SKM-1 (cell line): ENCODE measurements at regions not wholly inside any gene's neighbourhood (a gene's known extent, or its start where the extent isn't known, plus 50 kb on each side); places are given as distances from the start of the nearest gene placed in this dataset.
A peak's percentile ranks its signal among the peaks of the same experiment; 100 is the strongest.
"Not testable (repeated sequence)": the region's sequence is repeated elsewhere in the genome, so short reads cannot be mapped to it uniquely, and the experiment has no call there.

Experiments used
- DNase-seq: peaks from one replicate; lab custom pipeline; 2025; ENCODE audit not compliant: unreplicated experiment; lab: John Stamatoyannopoulos, UW

DNA sequence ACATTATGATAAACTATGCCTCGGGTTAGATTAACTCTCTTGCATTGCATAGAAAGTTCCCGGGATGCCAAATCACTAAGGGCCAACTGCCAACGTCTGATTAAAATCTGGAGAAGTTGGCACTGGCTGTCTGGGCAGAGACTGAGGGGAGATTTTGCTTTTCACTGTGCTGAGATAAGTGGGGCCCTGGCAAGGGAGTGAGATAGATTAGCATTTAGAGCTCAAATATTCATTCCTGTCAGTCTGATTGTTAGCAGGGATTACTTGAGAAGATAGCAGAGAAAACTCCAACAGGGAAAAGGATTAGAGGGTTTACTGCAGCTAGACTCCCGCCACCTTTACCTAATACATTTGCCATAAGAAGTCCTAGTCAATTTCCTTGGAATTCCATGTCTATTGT lies 714.1 kb upstream of the CHRM3 start:
- no peak for DNase-seq

DNA sequence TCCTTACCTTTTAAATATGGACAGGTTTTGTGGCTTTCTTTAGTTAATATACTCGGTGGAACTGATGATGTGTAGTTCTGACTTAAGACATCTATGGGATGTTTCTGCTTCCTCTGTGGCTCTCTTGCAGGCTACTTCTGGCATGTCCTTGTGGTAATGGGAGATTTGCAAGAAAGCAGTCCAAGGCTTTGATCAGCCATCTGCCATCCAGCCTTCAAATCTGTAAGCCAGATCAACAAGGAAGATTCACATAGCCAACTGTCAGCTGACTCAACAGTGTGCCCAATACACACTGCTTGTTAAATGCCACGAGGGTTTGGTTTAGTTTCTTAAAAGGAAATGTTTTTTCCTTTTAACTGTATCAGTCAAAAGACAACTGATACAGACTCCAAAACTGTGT lies 722.2 kb upstream of the CHRM3 start:
- DNase-seq: no peak

DNA sequence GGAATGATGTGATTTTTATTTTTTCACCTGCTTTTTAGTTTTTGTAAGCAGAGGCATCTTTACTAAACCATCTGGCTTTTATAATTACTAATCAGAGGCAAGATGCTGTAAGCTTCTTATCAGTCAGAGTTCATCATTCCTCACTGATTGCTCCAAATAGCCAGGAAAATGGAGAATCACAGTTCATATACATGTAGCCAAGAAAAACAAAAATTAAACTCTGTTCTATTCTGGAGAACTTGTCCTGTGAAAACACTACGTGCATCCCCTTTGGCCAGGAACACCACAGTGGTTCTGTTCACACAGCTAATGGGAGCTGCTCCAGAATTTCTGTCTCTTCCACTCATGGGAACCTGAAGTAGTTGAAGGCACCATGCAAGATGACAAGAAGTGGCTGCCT lies 725.5 kb upstream of the CHRM3 start:
- DNase-seq: no peak

DNA sequence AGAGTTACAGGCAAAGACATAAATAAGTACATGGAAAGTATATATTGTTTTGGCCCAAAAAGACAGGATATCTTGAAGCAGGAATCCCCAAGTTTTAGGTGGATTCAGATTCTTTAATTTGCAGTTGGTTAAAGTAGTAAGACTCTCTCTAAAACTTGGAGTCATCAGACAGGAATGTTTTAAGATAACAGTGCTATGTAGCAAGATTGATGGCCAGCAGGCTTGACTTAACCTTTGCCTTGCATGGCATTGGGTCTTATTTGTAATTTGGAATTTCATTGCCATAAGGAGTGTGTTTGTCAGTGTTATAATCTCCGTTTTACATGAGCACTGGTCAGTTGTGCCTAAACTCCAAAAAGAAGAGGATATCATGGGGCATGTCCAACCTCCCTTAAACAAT lies 727.6 kb upstream of the CHRM3 start:
- no peak for DNase-seq

DNA sequence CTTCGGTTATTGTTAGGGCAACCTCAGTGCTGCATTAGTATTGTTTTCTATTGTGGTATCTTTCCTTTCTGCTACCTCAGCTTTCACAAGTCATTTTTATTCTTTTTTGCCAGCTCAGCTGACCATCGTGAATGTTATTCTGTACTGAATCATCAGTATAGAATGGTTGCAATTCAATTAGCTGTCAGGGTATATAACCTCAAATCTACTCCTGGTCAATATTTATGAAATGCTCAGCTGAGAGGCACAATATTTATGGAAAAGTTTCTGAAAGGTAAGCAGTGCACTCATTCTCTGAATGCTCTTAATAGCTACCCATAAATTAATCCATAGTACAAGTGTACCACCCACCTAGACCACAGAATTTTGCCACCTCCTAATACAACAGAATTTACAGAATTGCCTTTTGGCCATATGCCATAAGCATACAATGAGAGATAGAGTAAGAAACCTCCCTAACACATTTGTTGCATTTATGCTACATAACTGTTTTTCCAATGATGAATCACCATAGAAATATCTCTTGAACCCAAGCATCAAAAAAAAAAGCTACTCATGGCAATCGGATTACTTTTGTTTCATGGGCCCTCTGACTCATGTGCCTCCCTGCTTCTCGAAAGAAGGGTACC lies 732.6 kb upstream of the CHRM3 start:
- DNase-seq: no peak

DNA sequence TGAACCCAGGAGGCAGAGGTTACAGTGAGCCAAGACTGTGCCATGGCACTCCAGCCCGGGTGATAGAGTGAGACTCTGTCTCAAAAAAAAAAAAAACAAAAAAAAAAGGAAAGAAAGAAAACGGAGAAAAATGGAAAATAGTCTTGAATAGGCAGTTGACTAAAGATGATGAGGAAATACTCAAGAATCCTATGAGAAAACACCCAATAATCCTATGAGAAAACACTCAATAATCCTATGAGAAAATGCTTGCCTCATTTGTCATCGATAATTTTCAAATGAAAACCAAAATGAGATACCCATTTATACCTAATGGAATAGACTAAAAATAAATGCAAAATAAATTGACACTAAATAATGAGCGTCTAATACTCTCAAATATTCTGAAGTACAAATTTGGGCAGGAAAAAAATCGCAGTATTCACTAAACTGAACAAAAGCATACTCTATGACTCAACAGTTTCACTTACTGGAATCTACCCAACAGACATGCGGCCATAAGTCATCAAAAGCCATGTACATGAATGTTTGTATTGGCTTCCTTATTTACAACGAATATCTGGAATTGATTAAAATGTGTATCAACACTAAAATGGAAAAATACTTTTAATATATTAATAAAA lies 733.9 kb upstream of the CHRM3 start:
- DNase-seq: no peak

DNA sequence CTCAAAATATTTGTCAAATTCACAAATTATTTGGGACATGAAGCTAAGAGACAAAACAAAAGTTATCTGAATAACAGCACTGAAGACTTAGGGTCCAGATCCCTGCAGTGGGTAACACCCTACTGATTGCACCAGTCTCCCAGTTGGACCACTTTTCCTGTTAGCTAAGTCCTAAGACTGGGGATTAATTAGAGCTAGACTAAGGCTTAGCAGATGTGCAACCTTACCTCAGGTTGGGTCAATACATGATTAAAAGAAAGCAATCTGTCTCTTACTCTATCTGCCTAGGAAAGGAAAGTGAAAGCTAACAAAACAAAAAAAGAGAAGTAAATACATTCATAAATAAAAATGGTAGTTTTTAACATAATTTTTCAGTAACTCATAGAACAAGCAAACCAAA lies 737.2 kb upstream of the CHRM3 start:
- no peak for DNase-seq

DNA sequence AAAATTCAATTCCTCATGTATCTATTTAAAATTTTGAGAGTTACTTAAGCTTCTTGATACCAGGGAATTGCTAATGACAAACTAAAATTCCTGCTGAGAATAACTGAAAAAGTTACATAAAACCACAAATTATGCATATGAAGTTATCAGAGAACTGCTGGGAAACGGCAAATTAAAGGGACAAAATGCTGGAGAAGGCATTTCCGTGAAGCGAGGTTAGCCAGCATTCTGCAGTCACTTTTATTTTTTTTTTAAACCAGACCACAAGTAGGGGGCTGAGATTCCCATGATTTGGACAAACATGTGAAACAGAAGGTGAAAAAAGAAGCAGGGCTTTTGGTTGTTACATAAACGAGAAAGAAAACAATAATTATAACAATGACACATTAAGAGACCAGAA lies 737.6 kb upstream of the CHRM3 start:
- DNase-seq: no peak

DNA sequence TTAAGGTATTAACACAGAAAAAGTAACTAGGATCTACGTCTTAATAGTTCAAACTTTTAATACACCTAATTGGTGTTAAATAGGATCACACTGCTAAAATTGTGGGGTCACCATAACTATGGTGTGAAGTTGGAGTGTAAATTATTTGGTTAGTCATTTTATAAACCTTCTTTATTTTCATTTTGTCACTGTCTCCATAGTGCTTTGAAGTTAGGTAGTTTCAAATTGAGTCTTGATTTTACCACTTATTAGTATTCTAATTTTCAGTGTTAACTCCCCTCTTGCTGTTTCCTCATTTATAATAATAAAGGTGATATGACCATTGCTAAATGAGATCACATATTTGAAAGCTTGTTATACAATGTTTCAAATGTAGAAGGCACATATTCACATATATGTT lies 738.1 kb upstream of the CHRM3 start:
- DNase-seq: no peak

DNA sequence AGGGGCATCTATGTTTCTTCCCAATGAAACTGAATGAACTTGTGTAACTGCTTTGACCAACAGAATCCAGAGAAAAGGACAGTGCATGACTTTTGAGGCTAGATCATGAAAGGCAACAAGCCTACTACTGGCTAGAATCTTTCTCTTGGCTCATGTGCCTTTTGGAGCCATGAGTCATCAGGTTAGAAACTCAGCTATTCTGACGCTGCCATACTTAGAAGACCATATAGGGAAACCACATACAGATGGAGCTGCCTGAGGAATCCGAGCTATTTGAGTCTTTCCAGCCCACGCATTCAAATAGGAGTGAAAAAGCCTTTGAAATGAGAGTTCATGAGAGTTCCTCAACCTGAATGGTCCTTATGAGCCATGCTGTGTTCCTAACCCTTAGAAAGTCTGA lies 738.5 kb upstream of the CHRM3 start:
- no peak for DNase-seq

DNA sequence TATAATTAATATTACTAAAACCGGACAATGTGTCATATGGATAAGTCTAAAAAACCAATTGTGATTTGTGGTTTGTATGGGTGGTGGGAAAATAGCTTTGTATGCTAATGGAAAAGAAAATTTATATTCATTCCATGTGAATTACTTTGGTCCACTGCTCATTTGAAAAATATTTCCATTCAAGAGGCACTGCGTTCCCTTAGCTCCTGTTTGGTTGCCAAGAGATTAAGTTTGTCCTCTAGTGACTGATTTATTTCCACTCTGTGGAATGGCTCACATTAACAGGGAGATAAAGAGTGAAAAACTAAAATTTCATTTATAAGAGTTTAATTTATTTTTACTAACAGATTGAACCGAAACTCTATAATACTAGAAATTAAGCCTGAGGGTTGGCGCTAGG lies 744.1 kb upstream of the CHRM3 start:
- no peak for DNase-seq

DNA sequence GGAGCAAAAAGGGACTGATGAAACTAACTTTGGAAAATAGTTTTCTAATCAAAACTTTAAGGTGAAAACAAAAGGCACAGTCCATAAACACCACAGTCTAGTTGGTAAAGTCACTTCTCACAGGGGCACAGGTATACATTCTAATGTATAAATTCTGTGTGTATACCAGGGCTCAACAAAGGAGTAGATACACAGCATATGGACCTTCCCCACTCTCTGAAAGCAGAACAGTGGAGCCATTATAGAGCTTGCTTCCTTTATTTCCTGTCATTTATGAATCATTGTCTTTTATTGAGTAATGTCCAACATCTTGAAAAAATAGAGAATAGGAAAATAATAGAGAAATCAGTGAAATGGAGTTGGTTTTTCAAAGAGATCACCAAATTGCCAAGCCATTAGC lies 746.5 kb upstream of the CHRM3 start:
- no peak for DNase-seq

DNA sequence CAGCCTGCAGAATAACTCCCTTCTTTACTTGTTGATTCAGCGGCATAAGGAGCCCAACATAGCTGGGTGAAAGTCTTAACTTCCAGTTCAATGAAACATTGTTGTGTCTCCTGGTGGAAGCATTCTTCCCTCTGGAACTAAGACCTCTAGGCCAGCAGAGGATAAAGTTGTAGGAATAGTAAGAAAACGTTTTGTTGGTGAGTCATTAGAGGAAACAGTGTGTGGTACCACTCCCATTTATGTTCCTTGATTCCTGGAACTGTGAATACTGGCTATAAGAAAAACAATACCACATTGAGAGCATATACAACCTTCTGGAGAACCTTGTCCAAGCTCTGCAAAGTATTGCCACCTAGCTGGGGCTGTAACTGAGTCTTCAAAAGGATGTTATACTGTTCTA lies 737.4 kb upstream of the ZP4 start:
- DNase-seq: no peak

DNA sequence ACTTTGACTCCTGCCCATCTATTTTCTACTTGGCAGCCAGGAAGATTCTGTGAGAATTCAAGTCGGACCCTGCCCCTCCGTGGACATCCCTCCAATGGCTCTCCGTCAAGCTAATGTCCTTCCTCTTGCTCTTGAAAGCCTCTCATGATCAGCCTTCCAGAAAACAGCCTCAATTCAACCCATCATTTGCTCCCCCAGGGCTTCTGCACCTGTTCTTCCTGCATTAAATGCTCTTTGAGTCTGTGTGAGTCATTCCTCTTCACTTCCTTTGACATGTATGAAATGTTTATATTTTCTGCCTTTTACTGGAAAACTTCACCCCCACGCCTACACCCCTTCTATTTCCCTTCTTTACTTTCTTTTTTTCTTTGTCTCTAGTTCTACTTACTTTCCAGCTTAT lies 734.1 kb upstream of the ZP4 start:
- DNase-seq: no peak

DNA sequence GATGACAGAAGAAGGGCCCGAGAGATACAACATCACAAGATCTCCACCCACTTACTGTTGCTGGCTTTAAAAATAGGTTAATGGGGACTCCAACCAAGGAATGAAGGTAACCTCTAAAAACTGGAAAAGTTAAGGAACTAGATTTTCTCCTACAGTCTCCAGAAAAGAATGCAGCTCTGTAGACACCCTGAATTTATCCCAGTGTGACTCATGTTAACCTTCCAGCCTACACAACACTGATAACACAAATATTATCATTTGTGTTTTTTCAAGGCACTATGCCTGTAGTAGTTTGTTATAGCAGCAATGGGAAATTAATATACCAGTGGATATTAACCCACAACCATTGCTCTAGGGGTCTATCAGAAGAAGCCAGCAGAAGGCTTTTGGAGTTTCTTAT lies 730.7 kb upstream of the ZP4 start:
- DNase-seq: no peak

DNA sequence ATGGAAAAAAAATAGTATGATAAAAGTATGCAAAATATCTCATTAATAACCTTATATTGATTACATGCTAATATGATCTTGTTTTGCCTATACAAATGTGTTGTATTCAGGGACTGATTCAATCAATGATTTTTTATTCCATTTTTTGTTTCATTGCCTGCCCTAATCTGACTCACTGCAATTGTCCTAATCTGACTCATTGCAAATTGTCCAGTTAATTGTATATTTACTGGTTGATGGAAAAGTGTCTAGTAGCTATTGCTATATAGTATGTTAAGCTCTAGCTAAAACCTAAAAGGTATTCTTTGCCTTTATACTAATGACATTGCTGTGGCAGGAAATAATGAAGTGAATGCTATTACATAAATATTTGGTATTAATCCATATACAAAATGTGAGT lies 728.9 kb upstream of the ZP4 start:
- no peak for DNase-seq

DNA sequence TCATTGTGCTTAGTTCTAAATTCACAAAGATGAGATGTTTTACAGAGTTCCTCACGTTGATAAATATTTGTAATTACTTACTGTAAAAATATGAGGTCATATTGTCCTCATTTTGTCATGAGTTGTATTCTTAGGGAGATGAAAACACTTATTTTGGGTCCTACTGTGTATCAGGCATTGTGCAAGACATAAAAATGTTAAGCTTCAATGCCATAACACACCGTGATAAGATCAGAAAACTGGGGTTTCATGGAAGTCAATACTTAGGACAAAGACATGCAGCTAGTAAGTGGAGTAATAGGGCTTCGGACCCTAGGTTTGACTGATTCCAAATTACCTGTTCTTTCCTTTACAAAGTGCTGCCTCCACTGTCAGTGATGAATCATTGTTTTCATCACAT lies 720.7 kb upstream of the ZP4 start:
- DNase-seq: no peak

DNA sequence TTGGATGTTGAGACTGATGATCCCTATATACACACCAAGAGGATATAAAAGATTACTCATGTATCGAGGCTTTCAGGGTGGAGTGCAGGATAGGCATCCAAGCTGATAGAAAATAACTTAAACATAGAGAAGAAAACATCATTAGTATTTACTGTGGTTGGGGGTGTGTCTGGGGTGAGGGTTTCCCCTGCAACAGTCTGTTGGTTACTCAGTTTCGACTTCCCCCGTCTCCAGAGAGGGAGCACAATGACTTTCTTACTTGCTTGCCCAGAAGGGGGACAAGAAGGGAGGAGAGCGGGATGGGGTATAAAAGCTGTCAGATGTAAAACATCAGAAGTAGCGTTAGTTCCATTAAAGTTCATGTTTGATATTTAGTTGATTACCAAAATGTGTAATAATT lies 717.4 kb upstream of the ZP4 start:
- DNase-seq: no peak

DNA sequence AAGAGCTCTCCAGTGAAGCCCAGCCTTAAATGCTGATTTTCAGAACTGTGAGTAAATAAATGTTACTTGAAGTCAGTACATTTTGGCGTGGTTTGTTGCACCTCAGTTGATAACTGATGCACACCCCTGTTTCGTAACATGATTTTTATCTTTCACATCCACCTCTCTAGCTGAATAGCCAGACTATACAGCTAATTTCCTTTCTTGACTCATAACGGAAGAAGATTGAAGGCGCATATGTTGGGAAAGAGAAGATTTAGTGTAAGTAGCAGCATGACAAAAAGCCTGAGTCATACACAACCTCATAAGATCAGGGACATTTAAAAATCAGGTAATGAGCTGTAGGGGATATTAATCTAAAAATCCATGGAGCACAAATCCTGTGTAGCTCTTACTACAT lies 716.2 kb upstream of the ZP4 start:
- DNase-seq: peak; percentile 92

DNA sequence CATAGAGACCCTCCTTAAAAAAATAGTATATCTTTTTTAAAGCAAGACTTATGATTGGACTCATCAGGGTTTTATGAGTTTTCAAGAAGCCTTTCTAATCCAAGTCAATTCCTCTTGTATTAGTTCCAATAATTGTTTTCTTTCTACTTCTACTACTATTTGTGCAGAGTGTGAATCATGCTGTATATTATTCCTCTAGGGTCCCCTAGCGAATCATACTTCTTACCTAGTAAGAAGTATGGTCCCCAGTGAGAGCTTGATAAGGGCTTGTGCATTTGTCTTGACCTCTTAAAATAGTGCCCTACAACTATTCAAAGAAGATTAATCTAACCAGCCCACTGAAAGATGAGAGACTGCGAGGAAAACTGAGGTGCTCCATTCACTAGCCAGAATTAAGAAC lies 715.7 kb upstream of the ZP4 start:
- no peak for DNase-seq

DNA sequence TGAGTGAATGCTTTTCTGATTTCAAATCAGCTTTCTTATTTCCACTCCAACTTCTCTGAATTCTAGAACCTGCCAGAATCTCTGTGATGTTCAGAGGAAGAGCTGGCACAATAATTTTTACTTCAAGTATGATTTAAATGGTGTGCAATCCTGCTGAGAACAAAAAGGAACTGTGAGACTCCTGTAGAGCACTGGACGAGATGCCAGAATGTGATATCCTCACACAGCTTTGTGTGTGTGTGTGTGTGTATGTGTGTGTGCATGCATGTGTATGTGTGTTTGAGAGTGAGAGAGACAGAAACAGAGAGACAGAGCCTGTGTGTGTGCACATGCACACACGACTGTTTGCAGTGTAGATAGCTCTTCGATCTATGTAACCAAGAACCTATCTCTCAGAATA lies 713.6 kb upstream of the ZP4 start:
- no peak for DNase-seq

DNA sequence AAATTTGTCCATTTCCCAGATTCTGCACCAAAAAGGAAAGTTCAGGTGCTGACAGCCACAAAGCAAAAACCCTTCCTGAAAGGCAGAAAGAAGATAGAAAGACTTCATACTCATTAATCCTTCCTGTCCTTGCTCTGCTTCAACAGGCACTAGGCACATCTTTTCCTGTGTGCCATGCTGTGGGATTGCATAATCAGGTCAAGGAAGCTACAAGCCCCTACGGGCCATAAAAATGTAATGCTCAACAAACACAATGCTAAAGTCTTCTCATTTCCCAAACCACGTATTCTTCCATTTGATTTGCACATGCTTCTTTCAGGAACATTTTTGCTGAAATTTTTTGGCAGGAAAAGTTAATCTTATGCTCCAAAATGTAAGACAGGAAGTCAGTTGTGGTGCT lies 710.9 kb upstream of the ZP4 start:
- DNase-seq: not testable (repeated sequence)

DNA sequence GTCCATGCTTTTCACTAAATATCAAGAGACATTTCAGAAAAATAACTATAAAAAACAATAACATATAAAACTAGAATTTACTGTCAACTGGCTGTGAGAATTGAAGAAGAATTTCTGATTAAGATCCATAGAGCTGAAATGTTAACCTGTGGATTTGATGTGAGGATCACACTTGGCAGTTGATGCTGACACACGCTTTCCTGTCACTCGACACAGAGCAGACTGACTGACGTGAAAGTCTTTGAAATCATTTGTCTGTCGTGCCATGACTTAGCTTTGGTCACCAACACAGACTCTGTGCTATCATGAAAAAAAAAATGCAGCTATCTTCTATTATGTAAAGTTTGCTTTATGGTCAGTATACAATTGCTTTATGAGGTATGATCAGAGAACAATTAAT lies 706.0 kb upstream of the ZP4 start:
- no peak for DNase-seq
